SK-N-SH treated with all-trans-retinoic acid at 6 μM for 48 hours (cell line): ENCODE measurements at regions not wholly inside any gene's neighbourhood (a gene's known extent, or its start where the extent isn't known, plus 50 kb on each side); places are given as distances from the start of the nearest gene placed in this dataset.

Experiments
- ATAC-seq: fragments of 200-7000 bp; cut with Tn5 transposase; 3 replicates; pipeline ENCODE4 v1.9.1; 2020; ENCODE audit warnings: mild to moderate bottlenecking, moderate library complexity
- ARNTL ChIP-seq: fragments of 450-650 bp; formaldehyde crosslinking; IDR thresholded peaks from 2 replicates; pipeline ENCODE4 v1.5.0; 2020; ENCODE audit warnings: low read depth, mild to moderate bottlenecking, moderate library complexity, borderline replicate concordance
- BACH2 ChIP-seq: fragments of 250-450 bp; sonication (Bioruptor Pico); IDR thresholded peaks from 2 replicates; pipeline ENCODE4 v1.9.0; 2021; ENCODE audit warnings: mild to moderate bottlenecking, borderline replicate concordance
- CREB5 ChIP-seq: fragments of 250-450 bp; sonication (Bioruptor Pico); IDR thresholded peaks from 2 replicates; pipeline ENCODE4 v1.5.1; 2020; ENCODE audit warnings: low read depth, mild to moderate bottlenecking, moderate library complexity
- CSDC2 ChIP-seq: fragments of 250-450 bp; sonication (Bioruptor Pico); IDR thresholded peaks from 2 replicates; pipeline ENCODE4 v1.5.0; 2020; ENCODE audit warnings: mild to moderate bottlenecking, moderate library complexity
- CSRNP3 ChIP-seq: fragments of 250-450 bp; sonication (Bioruptor Pico); IDR thresholded peaks from 2 replicates; pipeline ENCODE4 v1.5.1; 2021; ENCODE audit warnings: mild to moderate bottlenecking, moderate library complexity
- GLIS3 ChIP-seq: fragments of 250-450 bp; sonication (Bioruptor Pico); IDR thresholded peaks from 2 replicates; pipeline ENCODE4 v1.5.0; 2020; ENCODE audit warnings: mild to moderate bottlenecking, moderate library complexity
- ISL1 ChIP-seq: fragments of 250-450 bp; sonication (Bioruptor Pico); IDR thresholded peaks from 2 replicates; pipeline ENCODE4 v2.1.2; 2022; ENCODE audit warnings: mild to moderate bottlenecking, moderate library complexity
- OSR1 ChIP-seq: fragments of 250-450 bp; sonication (Bioruptor Pico); IDR thresholded peaks from 2 replicates; pipeline ENCODE4 v1.8.0; 2022; ENCODE audit warnings: moderate library complexity, mild to moderate bottlenecking, inconsistent platforms
- POU6F1 ChIP-seq: fragments of 250-450 bp; sonication (Bioruptor Pico); IDR thresholded peaks from 2 replicates; pipeline ENCODE4 v1.8.0; 2021; ENCODE audit warnings: low read depth, mild to moderate bottlenecking, moderate library complexity, borderline replicate concordance
- PPARA ChIP-seq: fragments of 250-450 bp; sonication (Bioruptor Pico); IDR thresholded peaks from 2 replicates; pipeline ENCODE4 v1.5.0; 2020; ENCODE audit warnings: mild to moderate bottlenecking, borderline replicate concordance
- RARB ChIP-seq: fragments of 250-450 bp; sonication (Bioruptor Pico); IDR thresholded peaks from 2 replicates; pipeline ENCODE4 v1.8.0; 2021; ENCODE audit warnings: mild to moderate bottlenecking, moderate library complexity
- SNAI2 ChIP-seq: fragments of 250-450 bp; sonication (Bioruptor Pico); IDR thresholded peaks from 2 replicates; pipeline ENCODE4 v1.5.0; 2020; ENCODE audit warnings: mild to moderate bottlenecking, moderate library complexity
- TCF4 ChIP-seq: fragments of 250-450 bp; sonication (Bioruptor Pico); IDR thresholded peaks from 2 replicates; pipeline ENCODE4 v1.8.0; 2021; ENCODE audit warnings: mild to moderate bottlenecking, moderate library complexity, borderline replicate concordance
- TOX ChIP-seq: fragments of 250-450 bp; sonication (Bioruptor Pico); IDR thresholded peaks from 2 replicates; pipeline ENCODE4 v1.8.0; 2021; ENCODE audit warnings: mild to moderate bottlenecking, moderate library complexity, borderline replicate concordance
- ZC3H10 ChIP-seq: fragments of 250-450 bp; sonication (Bioruptor Pico); IDR thresholded peaks from 2 replicates; pipeline ENCODE4 v1.5.1; 2021; ENCODE audit warnings: mild to moderate bottlenecking, moderate library complexity
- ZFP3 ChIP-seq: fragments of 250-450 bp; sonication (Bioruptor Pico); IDR thresholded peaks from 2 replicates; pipeline ENCODE4 v1.5.0; 2020; ENCODE audit warnings: mild to moderate bottlenecking, moderate library complexity
- ZFP30 ChIP-seq: fragments of 450-650 bp; formaldehyde crosslinking; IDR thresholded peaks from 2 replicates; pipeline ENCODE4 v1.5.0; 2022; ENCODE audit warnings: mild to moderate bottlenecking, moderate library complexity
- ZNF565 ChIP-seq: fragments of 450-650 bp; formaldehyde crosslinking; conservative IDR thresholded peaks from 2 replicates; pipeline ENCODE4 v1.5.0; 2020; ENCODE audit warnings: low read depth, mild to moderate bottlenecking, moderate library complexity
- ZNF70 ChIP-seq: fragments of 450-650 bp; formaldehyde crosslinking; IDR thresholded peaks from 2 replicates; pipeline ENCODE4 v1.5.0; 2020; ENCODE audit warnings: mild to moderate bottlenecking, moderate library complexity
- ZNF8 ChIP-seq: fragments of 450-650 bp; formaldehyde crosslinking; IDR thresholded peaks from 2 replicates; pipeline ENCODE4 v1.5.0; 2020; ENCODE audit warnings: mild to moderate bottlenecking, moderate library complexity
- TF ChIP-seq, protein P1 (sequence below): fragments of 250-450 bp; sonication (Bioruptor Pico); IDR thresholded peaks from 2 replicates; pipeline ENCODE4 v1.5.0; 2020; ENCODE audit warnings: mild to moderate bottlenecking, moderate library complexity

DNA sequence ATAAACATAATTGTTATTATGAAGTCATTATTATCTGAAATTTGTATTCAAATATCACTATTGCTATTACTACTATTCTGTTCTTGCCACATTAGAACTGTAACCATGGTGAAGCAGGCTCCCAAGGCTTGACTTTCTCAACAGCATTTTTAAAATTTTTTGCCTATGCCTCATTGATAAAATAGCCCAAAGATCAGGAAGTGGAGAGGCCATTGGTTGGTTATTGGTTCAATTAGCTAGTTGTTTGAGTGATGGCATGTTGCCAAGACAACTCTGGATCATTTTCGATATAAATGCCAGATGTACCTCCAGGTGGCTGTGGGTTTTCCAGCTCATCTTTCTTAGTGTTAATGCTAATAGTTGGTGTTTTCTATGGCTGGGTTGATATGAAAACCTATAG is 513.5 kb downstream of the TRIB2 start:
- no peak for ATAC-seq
- TF ChIP-seq CSRNP3 (CRISPR knock-in tag) = no peak
- TF ChIP-seq ZFP3 (CRISPR knock-in tag) = no peak
- no peak for TF ChIP-seq RARB
- TF ChIP-seq POU6F1 (CRISPR knock-in tag) = no peak
- TF ChIP-seq ZNF8 = no peak
- no peak for TF ChIP-seq TOX
- TF ChIP-seq ZC3H10 (CRISPR knock-in tag) = no peak
- TF ChIP-seq SNAI2 = no peak

- ATAC-seq = no peak
- no peak for TF ChIP-seq CREB5 (CRISPR knock-in tag)
- no peak for TF ChIP-seq CSDC2
- TF ChIP-seq SNAI2 = no peak
- no peak for TF ChIP-seq ZNF70 (CRISPR knock-in tag)
- TF ChIP-seq ZNF565 = no peak
- TF ChIP-seq BACH2 (CRISPR knock-in tag) = no peak
- no peak for TF ChIP-seq RARB
- TF ChIP-seq OSR1 (CRISPR knock-in tag) = no peak
- TF ChIP-seq TOX = no peak
- no peak for TF ChIP-seq ZFP30 (CRISPR knock-in tag)
- no peak for TF ChIP-seq ZFP3 (CRISPR knock-in tag)
- TF ChIP-seq ZC3H10 (CRISPR knock-in tag) = no peak
- TF ChIP-seq, protein P1, sequence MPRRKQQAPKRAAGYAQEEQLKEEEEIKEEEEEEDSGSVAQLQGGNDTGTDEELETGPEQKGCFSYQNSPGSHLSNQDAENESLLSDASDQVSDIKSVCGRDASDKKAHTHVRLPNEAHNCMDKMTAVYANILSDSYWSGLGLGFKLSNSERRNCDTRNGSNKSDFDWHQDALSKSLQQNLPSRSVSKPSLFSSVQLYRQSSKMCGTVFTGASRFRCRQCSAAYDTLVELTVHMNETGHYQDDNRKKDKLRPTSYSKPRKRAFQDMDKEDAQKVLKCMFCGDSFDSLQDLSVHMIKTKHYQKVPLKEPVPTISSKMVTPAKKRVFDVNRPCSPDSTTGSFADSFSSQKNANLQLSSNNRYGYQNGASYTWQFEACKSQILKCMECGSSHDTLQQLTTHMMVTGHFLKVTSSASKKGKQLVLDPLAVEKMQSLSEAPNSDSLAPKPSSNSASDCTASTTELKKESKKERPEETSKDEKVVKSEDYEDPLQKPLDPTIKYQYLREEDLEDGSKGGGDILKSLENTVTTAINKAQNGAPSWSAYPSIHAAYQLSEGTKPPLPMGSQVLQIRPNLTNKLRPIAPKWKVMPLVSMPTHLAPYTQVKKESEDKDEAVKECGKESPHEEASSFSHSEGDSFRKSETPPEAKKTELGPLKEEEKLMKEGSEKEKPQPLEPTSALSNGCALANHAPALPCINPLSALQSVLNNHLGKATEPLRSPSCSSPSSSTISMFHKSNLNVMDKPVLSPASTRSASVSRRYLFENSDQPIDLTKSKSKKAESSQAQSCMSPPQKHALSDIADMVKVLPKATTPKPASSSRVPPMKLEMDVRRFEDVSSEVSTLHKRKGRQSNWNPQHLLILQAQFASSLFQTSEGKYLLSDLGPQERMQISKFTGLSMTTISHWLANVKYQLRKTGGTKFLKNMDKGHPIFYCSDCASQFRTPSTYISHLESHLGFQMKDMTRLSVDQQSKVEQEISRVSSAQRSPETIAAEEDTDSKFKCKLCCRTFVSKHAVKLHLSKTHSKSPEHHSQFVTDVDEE (CRISPR knock-in tag) = no peak
- TF ChIP-seq ZNF8 = no peak
- TF ChIP-seq POU6F1 (CRISPR knock-in tag) = no peak
- TF ChIP-seq TCF4 (CRISPR knock-in tag) = no peak
- no peak for TF ChIP-seq ARNTL (CRISPR knock-in tag)
- no peak for TF ChIP-seq PPARA (CRISPR knock-in tag)
Measured at GRCh38 chr2:13240061-13240460, 523.3 kb downstream of the TRIB2 start.

DNA sequence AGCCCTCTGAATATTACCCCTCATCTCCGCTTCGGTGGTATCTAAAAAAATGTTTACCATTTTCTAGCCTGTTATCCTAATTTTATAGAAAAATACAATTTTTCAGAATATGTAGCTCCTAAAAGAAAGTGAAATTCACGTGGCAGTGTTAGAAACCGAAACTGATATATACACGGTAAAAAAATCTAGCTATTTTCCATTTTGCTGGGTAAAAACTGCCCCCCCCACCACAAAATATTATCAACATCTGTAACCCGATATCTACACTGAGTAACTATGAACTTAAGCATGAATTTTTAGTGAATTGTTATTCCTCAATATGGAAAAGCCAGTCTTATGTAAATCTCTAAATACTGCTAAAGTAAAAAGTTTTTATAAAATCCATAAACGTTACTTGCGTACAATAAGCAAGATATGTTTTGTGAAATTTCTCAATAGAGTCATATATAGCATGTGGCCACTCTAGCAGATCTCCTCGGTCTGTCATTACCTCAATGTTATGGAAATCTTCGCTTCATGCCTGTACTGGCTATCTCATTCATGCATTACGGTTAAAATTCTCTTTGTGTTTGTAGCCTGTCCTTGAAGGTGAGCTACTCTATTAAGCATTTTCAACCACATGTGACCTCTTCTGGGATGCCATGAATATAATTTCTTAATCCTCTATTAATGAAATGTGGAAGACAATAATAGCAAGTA is 524.2 kb downstream of the TRIB2 start:
- ATAC-seq = no peak
- TF ChIP-seq ZNF8 (no peak), ZFP30 (CRISPR knock-in tag) (no peak), ARNTL (CRISPR knock-in tag) (no peak), POU6F1 (CRISPR knock-in tag) (no peak), CSRNP3 (CRISPR knock-in tag) (no peak), TOX (no peak), GLIS3 (CRISPR knock-in tag) (no peak), ZFP3 (CRISPR knock-in tag) (no peak), BACH2 (CRISPR knock-in tag) (no peak), ISL1 (no peak), CREB5 (CRISPR knock-in tag) (no peak)
